Loucy (cell line): ENCODE measurements at regions not wholly inside any gene's neighbourhood (a gene's known extent, or its start where the extent isn't known, plus 50 kb on each side); places are given as distances from the start of the nearest gene placed in this dataset.

Experiments
- H2AFZ ChIP-seq: fragments of 200-600 bp; sonication (generic); 2 replicates; pipeline ENCODE4 v1.6.0; 2016; ENCODE audit warnings: antibody characterized with exemption, mild to moderate bottlenecking, low read length, moderate library complexity
- H3F3A ChIP-seq: fragments of 200-600 bp; 2 replicates; pipeline ENCODE4 v1.6.0; 2016; ENCODE audit warnings: antibody characterized with exemption, low read depth, mild to moderate bottlenecking
- H3K27me3 ChIP-seq: fragments of 200-600 bp; sonication (generic); 2 replicates; pipeline ENCODE4 v1.6.1; 2014; ENCODE audit warnings: low read length, mild to moderate bottlenecking; ENCODE audit not compliant: insufficient read depth, poor library complexity, severe bottlenecking
- H3K36me3 ChIP-seq: fragments of 200-600 bp; sonication (generic); 2 replicates; pipeline ENCODE4 v1.6.1; 2016; ENCODE audit warnings: low read length; ENCODE audit not compliant: insufficient read depth
- H3K4me1 ChIP-seq: fragments of 200-600 bp; sonication (generic); 2 replicates; pipeline ENCODE4 v1.5.1; 2014; ENCODE audit warnings: low read length, mild to moderate bottlenecking; ENCODE audit not compliant: insufficient read depth, poor library complexity, severe bottlenecking
- H3K4me2 ChIP-seq: fragments of 200-600 bp; sonication (generic); 2 replicates; pipeline ENCODE4 v1.6.0; 2014; ENCODE audit warnings: antibody characterized with exemption, low read length, low read depth, mild to moderate bottlenecking; ENCODE audit not compliant: poor library complexity, severe bottlenecking
- H3K4me3 ChIP-seq: fragments of 200-600 bp; sonication (generic); 2 replicates; pipeline ENCODE4 v1.5.1; 2014; ENCODE audit warnings: low read length, mild to moderate bottlenecking, mixed read lengths; ENCODE audit not compliant: poor library complexity, severe bottlenecking
- H3K79me2 ChIP-seq: fragments of 200-600 bp; sonication (generic); 2 replicates; pipeline ENCODE4 v1.6.1; 2014; ENCODE audit warnings: low read length; ENCODE audit not compliant: insufficient read depth
- H3K9ac ChIP-seq: fragments of 200-600 bp; sonication (generic); 2 replicates; pipeline ENCODE4 v1.6.0; 2014; ENCODE audit warnings: mild to moderate bottlenecking, low read depth, low read length, moderate library complexity; ENCODE audit not compliant: poor library complexity, severe bottlenecking
- H3K9me2 ChIP-seq: fragments of 200-600 bp; sonication (generic); replicated peaks from 2 replicates; pipeline ENCODE4 v1.6.1; 2016; ENCODE audit warnings: low read depth, low read length, mixed read lengths
- H3K9me3 ChIP-seq: fragments of 200-600 bp; sonication (generic); 2 replicates; pipeline ENCODE4 v1.6.1; 2014; ENCODE audit warnings: mild to moderate bottlenecking, antibody characterized with exemption, low read length, low read depth; ENCODE audit not compliant: insufficient read depth
- H4K20me1 ChIP-seq: fragments of 200-600 bp; sonication (generic); 2 replicates; pipeline ENCODE4 v1.6.0; 2014; ENCODE audit warnings: antibody characterized with exemption, low read length, mild to moderate bottlenecking; ENCODE audit not compliant: insufficient read depth, poor library complexity, severe bottlenecking
- CTCF ChIP-seq: fragments of 200-600 bp; sonication (generic); conservative IDR thresholded peaks from 2 replicates; pipeline ENCODE4 v1.5.1; 2014; ENCODE audit warnings: mild to moderate bottlenecking, antibody characterized with exemption, low read length
- EZH2phosphoT487 ChIP-seq: fragments of 200-600 bp; IDR thresholded peaks from 2 replicates; pipeline ENCODE4 v1.6.1; 2018; ENCODE audit warnings: antibody characterized with exemption, mild to moderate bottlenecking, moderate library complexity, borderline replicate concordance

GRCh38 chr11:103668859-103669258 is 367.6 kb upstream of the DDI1 start:
- H2AFZ ChIP-seq, result no peak overlapping the region
- no peak overlapping the region for H3K9ac ChIP-seq
- no peak overlapping the region for H3K4me2 ChIP-seq
- no peaks in the 10 kb centered on the region for H3K79me2 ChIP-seq
- H3K4me1 ChIP-seq, result no peaks in the 10 kb centered on the region
- H3K9me3 ChIP-seq, result no peaks in the 10 kb centered on the region
- no peaks in the 10 kb centered on the region for H3K9me2 ChIP-seq
- no peak overlapping the region for H3K4me3 ChIP-seq
- TF ChIP-seq EZH2phosphoT487 (no peak), CTCF (no peak)
- no peaks in the 10 kb centered on the region for H4K20me1 ChIP-seq
- no peaks in the 10 kb centered on the region for H3K36me3 ChIP-seq
- no peaks in the 10 kb centered on the region for H3F3A ChIP-seq
- H3K27me3 ChIP-seq, result no peaks in the 10 kb centered on the region

DNA sequence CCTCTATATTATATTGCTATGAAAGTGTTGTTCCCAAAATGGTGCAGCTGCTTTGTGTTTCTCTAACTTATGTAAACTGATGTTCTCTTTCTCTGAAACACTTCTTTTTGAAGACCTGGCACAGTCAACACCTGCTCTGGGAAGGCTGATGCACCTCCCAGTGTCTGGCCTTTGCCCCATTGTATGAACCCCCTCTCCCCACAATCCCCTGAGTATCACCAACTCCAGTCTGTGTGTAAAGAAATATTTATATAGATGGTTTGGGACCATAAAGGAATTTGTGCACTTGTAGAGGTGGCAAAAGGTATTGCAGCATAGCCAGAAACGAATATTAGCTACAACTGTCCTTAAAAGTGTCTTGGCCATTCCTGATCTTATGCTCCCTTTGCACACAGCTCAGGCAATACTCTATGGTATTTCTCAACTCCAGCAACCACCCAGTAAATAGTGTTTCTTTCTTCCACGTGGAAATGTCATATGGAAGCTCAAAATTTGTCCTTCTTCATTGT is 365.2 kb upstream of the DDI1 start:
- Histone ChIP-seq H3K36me3 (no peaks in the 10 kb centered on the region), H3K27me3 (no peaks in the 10 kb centered on the region), H3K4me1 (peaks cover 3% of the 10 kb centered on the region), H3K4me2 (no peak overlapping the region), H3K9me2 (no peaks in the 10 kb centered on the region), H3K4me3 (no peak overlapping the region), H2AFZ (no peak overlapping the region), H3K9me3 (no peaks in the 10 kb centered on the region), H3K9ac (no peak overlapping the region), H3K79me2 (no peaks in the 10 kb centered on the region), H4K20me1 (no peaks in the 10 kb centered on the region), H3F3A (no peaks in the 10 kb centered on the region)
- TF ChIP-seq EZH2phosphoT487 (no peak), CTCF (peak; percentile 46)

DNA sequence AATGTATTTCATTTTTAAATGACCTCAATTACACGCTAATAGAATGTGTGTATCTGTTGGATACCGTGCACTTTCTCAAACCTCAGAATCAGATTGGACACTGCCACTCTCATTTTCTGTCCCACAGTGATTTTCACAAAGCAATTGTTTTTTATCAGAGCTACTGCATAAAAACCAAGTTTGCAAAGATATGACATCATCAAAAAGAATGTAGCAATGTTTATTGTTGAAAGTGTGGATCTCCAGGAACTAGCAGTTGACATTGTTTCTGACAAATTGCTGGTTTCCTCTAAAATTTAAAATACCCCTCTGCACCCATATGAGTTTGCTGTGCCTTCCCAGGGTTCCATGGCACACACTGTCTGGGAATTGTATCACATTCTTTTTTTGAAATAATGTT is 362.7 kb upstream of the DDI1 start:
- Histone ChIP-seq H3F3A (no peaks in the 10 kb centered on the region), H3K4me2 (no peak overlapping the region), H3K4me1 (peaks cover 13% of the 10 kb centered on the region), H3K79me2 (no peaks in the 10 kb centered on the region), H3K9ac (no peak overlapping the region), H3K4me3 (no peak overlapping the region), H3K36me3 (no peaks in the 10 kb centered on the region), H3K9me3 (no peaks in the 10 kb centered on the region), H3K27me3 (no peaks in the 10 kb centered on the region), H3K9me2 (no peaks in the 10 kb centered on the region), H4K20me1 (no peaks in the 10 kb centered on the region), H2AFZ (no peak overlapping the region)
- TF ChIP-seq EZH2phosphoT487 (no peak), CTCF (no peak)
